ENCODE measurements at regions not wholly inside any gene's neighbourhood (a gene's known extent, or its start where the extent isn't known, plus 50 kb on each side); places are given as distances from the start of the nearest gene placed in this dataset.

DNA sequence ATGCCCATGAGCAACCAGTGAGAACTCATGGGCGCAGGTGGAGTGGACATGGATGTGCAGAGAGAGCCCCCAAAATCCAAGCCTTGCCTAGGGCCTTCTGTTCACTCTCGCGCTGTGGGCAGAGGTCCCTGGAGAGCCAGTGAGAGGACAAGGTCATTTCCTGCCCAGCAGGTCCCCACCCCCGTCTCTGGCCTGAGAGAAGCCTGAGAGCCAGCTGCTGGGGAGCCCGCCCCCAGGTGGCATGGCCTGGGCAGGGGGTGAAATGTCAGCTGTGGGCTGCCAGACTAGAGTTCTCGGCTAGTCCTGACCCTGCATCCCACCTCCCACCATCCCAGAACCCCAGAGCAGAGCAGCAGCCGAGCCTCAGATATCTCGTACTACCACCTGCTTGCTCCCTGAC lies 85.3 kb downstream of the BARX1 start:
- Histone ChIP-seq H3K27ac (no peak overlapping the region), H3K36me3 (no peaks in the 10 kb centered on the region), H3K27me3 (no peaks in the 10 kb centered on the region), H3K4me1 (no peaks in the 10 kb centered on the region), H3K4me3 (no peak overlapping the region), H3K9me3 (peaks cover 7 to 13% (median 10%) of the 10 kb centered on the region in 4 donors)
- ATAC-seq (ENCODE audit: low FRiP score in 2 of 2) (no peak), DNase-seq (peak in 1 of 2 donors; percentile 34)
- 85 to 91% methylated on average over 4 to 8 of the region's 8 CpGs for WGBS, 2 donors
- TF ChIP-seq POLR2A (IDR thresholded peaks at IDR 0.05) (no peak), EP300 (IDR thresholded peaks at IDR 0.05) (no peak)

DNA sequence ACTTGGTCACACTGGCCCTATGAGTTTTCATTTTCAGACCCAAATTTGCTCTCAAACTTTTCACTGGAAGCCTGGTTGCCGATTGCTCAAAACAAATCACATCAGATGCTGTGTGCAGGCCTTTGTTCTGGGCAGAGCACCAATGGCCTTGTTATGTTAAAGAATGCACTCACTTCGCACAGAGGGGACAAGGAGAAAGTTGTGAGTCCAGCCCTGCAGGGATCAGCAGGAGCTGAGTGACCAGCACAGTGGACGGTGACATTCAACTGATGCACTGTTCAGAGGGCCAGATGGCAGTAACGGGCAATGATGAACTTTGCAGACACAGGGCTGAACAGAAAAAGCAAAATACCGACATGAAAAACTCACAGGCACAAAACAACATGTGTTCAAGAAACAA lies 86.1 kb downstream of the BARX1 start:
- Histone ChIP-seq H3K27me3 (no peaks in the 10 kb centered on the region), H3K27ac (no peak overlapping the region), H3K36me3 (no peaks in the 10 kb centered on the region), H3K4me3 (no peak overlapping the region), H3K9me3 (peaks cover under 1 to 5% (median 2%) of the 10 kb centered on the region in 4 donors), H3K4me1 (no peaks in the 10 kb centered on the region)
- TF ChIP-seq POLR2A (IDR thresholded peaks at IDR 0.05) (no peak), EP300 (IDR thresholded peaks at IDR 0.05) (no peak), POLR2AphosphoS5 (IDR thresholded peaks at IDR 0.05) (no peak)
- TF ChIP-seq, protein P1, sequence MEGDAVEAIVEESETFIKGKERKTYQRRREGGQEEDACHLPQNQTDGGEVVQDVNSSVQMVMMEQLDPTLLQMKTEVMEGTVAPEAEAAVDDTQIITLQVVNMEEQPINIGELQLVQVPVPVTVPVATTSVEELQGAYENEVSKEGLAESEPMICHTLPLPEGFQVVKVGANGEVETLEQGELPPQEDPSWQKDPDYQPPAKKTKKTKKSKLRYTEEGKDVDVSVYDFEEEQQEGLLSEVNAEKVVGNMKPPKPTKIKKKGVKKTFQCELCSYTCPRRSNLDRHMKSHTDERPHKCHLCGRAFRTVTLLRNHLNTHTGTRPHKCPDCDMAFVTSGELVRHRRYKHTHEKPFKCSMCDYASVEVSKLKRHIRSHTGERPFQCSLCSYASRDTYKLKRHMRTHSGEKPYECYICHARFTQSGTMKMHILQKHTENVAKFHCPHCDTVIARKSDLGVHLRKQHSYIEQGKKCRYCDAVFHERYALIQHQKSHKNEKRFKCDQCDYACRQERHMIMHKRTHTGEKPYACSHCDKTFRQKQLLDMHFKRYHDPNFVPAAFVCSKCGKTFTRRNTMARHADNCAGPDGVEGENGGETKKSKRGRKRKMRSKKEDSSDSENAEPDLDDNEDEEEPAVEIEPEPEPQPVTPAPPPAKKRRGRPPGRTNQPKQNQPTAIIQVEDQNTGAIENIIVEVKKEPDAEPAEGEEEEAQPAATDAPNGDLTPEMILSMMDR (IDR thresholded peaks at IDR 0.05), result no peak
- 74 to 76% methylated on average over 5 of the region's 5 CpGs for WGBS, 2 donors
- no peak for ATAC-seq (ENCODE audit: low FRiP score in 2 of 2)
- DNase-seq, result no peak

DNA sequence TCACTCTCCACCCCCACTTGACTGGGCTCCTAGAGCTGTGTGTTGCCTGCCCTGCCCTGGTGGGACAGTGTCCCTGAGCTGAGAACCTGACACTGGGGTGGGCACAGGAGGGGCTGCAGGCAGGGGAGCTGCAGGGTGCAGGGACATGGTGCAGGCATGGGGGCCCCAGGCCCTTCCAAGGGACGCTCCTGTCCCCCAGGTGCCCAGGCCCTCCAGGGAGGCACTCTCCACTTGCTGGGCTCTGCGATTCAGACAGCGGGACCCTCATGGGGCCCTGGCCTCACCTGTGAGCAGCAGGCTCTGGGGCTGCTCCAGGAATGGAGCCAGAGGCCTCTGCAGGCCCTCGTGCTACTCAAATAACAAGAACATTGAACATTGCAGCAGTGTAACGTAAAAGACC lies 89.4 kb downstream of the BARX1 start:
- WGBS, 2 donors, result 72 to 83% methylated on average over 4 to 5 of the region's 5 CpGs
- no peak overlapping the region for H3K4me3 ChIP-seq
- no peak overlapping the region for H3K27ac ChIP-seq
- no peaks in the 10 kb centered on the region for H3K9me3 ChIP-seq
- DNase-seq, result peak in 1 of 2 donors; percentile 56
- peaks cover 0 to 6% (median 3%) of the 10 kb centered on the region in 4 donors for H3K27me3 ChIP-seq
- TF ChIP-seq POLR2A (IDR thresholded peaks at IDR 0.05), result no peak
- no peak for TF ChIP-seq EP300 (IDR thresholded peaks at IDR 0.05)
- TF ChIP-seq, protein P1 (IDR thresholded peaks at IDR 0.05), result no peak
- TF ChIP-seq POLR2AphosphoS5 (IDR thresholded peaks at IDR 0.05), result no peak
- ATAC-seq (ENCODE audit: low FRiP score in 2 of 2), result peak in 1 of 2 donors; percentile 4
- H3K36me3 ChIP-seq, result no peaks in the 10 kb centered on the region
- H3K4me1 ChIP-seq, result peaks cover 0 to 3% (median 0%) of the 10 kb centered on the region in 4 donors

DNA sequence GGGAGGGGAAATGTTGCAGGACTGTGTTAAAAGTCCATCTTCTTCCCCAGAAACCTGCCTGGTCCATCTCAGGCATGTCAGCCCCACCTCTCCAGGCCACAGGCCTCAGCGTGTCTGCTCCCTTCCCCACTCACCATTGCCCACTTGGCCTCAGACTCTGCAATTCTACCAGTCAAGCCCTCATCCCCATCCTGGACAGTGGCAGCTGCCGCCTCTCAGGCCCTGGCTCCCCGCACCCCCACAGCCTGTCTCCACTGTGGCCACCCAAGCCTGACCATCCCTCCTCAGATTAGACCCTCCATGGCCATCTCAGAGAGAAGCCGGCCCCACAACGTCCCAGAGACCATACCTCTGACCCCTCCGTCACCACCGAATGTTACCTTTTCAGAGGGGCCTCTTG lies 89.9 kb downstream of the BARX1 start:
- Histone ChIP-seq H3K9me3 (no peaks in the 10 kb centered on the region), H3K4me3 (no peak overlapping the region), H3K36me3 (no peaks in the 10 kb centered on the region), H3K27me3 (peaks cover 0 to 10% (median 4%) of the 10 kb centered on the region in 4 donors), H3K27ac (no peak overlapping the region), H3K4me1 (peaks cover 0 to 6% (median 0%) of the 10 kb centered on the region in 4 donors)
- ATAC-seq (ENCODE audit: low FRiP score in 2 of 2) (no peak), DNase-seq (peak in 1 of 2 donors; percentile 33)
- TF ChIP-seq, protein P1 (IDR thresholded peaks at IDR 0.05), result no peak
- no peak for TF ChIP-seq POLR2A (IDR thresholded peaks at IDR 0.05)
- TF ChIP-seq POLR2AphosphoS5 (IDR thresholded peaks at IDR 0.05), result no peak
- TF ChIP-seq EP300 (IDR thresholded peaks at IDR 0.05), result no peak
- 89 to 93% methylated on average over 7 of the region's 7 CpGs for WGBS, 2 donors

DNA sequence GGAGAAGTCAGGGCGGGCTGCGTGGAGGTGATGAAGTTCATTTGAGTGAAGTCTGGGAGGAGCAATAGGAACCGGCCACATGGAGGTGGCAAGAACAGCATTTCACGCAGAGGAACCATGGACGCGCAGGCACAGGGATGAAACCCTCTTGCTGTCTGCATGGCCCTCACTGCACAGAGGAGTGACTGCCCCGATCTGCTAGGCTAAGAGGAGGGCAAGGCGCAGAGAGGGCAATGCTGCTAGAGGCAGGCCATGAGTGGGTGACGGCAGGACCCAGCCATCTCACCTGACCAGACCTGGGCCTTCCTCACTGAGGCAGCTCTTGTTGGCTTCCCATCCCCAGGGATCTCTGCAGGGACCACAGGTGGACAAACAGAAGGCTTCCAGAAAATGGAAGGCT lies 90.3 kb downstream of the BARX1 start:
- 86 to 94% methylated on average over 9 of the region's 9 CpGs for WGBS, 2 donors
- H3K9me3 ChIP-seq, result no peaks in the 10 kb centered on the region
- H3K27ac ChIP-seq, result no peak overlapping the region
- no peaks in the 10 kb centered on the region for H3K36me3 ChIP-seq
- no peak overlapping the region for H3K4me3 ChIP-seq
- ATAC-seq (ENCODE audit: low FRiP score in 2 of 2), result no peak
- peaks cover 0 to 10% (median 4%) of the 10 kb centered on the region in 4 donors for H3K27me3 ChIP-seq
- TF ChIP-seq EP300 (IDR thresholded peaks at IDR 0.05) (no peak), POLR2AphosphoS5 (IDR thresholded peaks at IDR 0.05) (no peak), POLR2A (IDR thresholded peaks at IDR 0.05) (no peak)
- peaks cover 0 to 6% (median 0%) of the 10 kb centered on the region in 4 donors for H3K4me1 ChIP-seq
- peak in 1 of 2 donors; percentile 10 for DNase-seq

DNA sequence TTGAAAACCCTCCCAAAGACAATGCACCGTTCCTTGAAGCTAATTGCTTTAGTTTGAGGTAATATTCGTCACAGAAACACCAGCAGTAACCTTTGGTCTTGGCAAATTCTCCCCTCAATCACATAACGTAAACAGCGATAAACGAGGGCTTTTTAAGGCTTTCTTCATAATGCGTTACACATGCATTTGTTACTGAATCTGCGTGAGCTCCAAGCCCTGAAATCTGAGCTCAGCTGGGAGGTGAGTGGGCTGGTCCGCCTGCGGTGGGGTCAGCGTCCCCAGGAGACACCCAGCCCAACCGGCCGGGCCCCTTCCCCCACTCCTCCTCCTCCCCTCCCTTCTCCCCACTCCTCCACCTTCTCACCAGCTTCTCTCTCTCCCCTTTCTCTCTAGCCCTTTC lies 91.1 kb downstream of the BARX1 start:
- WGBS, 2 donors, result 39 to 41% methylated on average over 12 of the region's 12 CpGs
- Histone ChIP-seq H3K4me1 (peaks cover 0 to 6% (median 0%) of the 10 kb centered on the region in 4 donors), H3K36me3 (no peaks in the 10 kb centered on the region), H3K9me3 (no peaks in the 10 kb centered on the region), H3K4me3 (no peak overlapping the region), H3K27me3 (peaks cover 0 to 12% (median 4%) of the 10 kb centered on the region in 4 donors), H3K27ac (no peak overlapping the region)
- DNase-seq, result peak in 1 of 2 donors; percentile 16
- no peak for TF ChIP-seq EP300 (IDR thresholded peaks at IDR 0.05)
- TF ChIP-seq, protein P1 (IDR thresholded peaks at IDR 0.05), result no peak
- no peak for TF ChIP-seq POLR2AphosphoS5 (IDR thresholded peaks at IDR 0.05)
- no peak for TF ChIP-seq POLR2A (IDR thresholded peaks at IDR 0.05)
- no peak for ATAC-seq (ENCODE audit: low FRiP score in 2 of 2)

All from upper lobe of left lung (tissue), 6 donors.